GM23338 (cell line): ENCODE measurements at regions not wholly inside any gene's neighbourhood (a gene's known extent, or its start where the extent isn't known, plus 50 kb on each side); places are given as distances from the start of the nearest gene placed in this dataset.

Source experiments
- ATAC-seq: fragments of 200-7000 bp; cut with Tn5 transposase; 3 replicates; pipeline ENCODE4 v1.9.1; 2020
- DNase-seq: peaks from one replicate; pipeline ENCODE4 v3.0.0-alpha.2; 2015; ENCODE audit warnings: low spot score
- H2AFZ ChIP-seq: fragments of 200-600 bp; sonication (generic); 2 replicates; pipeline ENCODE4 v1.8.0; 2016; ENCODE audit warnings: antibody characterized with exemption, mild to moderate bottlenecking, moderate library complexity
- H3F3A ChIP-seq: fragments of 200-600 bp; sonication (generic); replicated peaks from 2 replicates; pipeline ENCODE4 v1.8.0; 2017; ENCODE audit warnings: antibody characterized with exemption, mixed run types, low read depth
- H3K27ac ChIP-seq: fragments of 200-600 bp; sonication (generic); 2 replicates; pipeline ENCODE4 v1.6.1; 2016; ENCODE audit warnings: low read depth
- H3K27me3 ChIP-seq: fragments of 200-600 bp; sonication (generic); 2 replicates; pipeline ENCODE4 v1.8.0; 2016; ENCODE audit warnings: mild to moderate bottlenecking, mixed run types, moderate library complexity; ENCODE audit not compliant: insufficient read depth
- H3K36me3 ChIP-seq: fragments of 200-600 bp; sonication (generic); 2 replicates; pipeline ENCODE4 v1.8.0; 2016; ENCODE audit warnings: mild to moderate bottlenecking; ENCODE audit not compliant: insufficient read depth
- H3K4me1 ChIP-seq: fragments of 200-600 bp; sonication (generic); 2 replicates; pipeline ENCODE4 v1.8.0; 2016; ENCODE audit warnings: mild to moderate bottlenecking, moderate library complexity; ENCODE audit not compliant: insufficient read depth
- H3K4me2 ChIP-seq: fragments of 200-600 bp; sonication (generic); 2 replicates; pipeline ENCODE4 v1.7.1; 2017; ENCODE audit warnings: mixed run types
- H3K4me3 ChIP-seq: fragments of 200-600 bp; sonication (generic); 2 replicates; pipeline ENCODE4 v1.6.1; 2016; ENCODE audit warnings: mixed run types
- H3K79me2 ChIP-seq: fragments of 200-600 bp; sonication (generic); replicated peaks from 2 replicates; pipeline ENCODE4 v1.8.0; 2017; ENCODE audit warnings: mild to moderate bottlenecking; ENCODE audit not compliant: insufficient read depth
- H3K9me2 ChIP-seq: fragments of 200-600 bp; sonication (generic); 2 replicates; pipeline ENCODE4 v1.8.0; 2017; ENCODE audit not compliant: insufficient read depth
- H4K20me1 ChIP-seq: fragments of 200-600 bp; sonication (generic); replicated peaks from 2 replicates; pipeline ENCODE4 v1.8.0; 2017; ENCODE audit warnings: mild to moderate bottlenecking; ENCODE audit not compliant: insufficient read depth
- H3K27ac Mint-ChIP-seq: 2 replicates; pipeline ENCODE4 v1.8.0; 2020; ENCODE audit warnings: inconsistent platforms, mild to moderate bottlenecking, moderate library complexity, mixed read lengths
- H3K27me3 Mint-ChIP-seq: 3 replicates; pipeline ENCODE4 v1.8.0; 2022; ENCODE audit warnings: low read depth, mild to moderate bottlenecking, moderate library complexity, mixed read lengths, inconsistent platforms; ENCODE audit not compliant: insufficient read depth, poor library complexity
- H3K36me3 Mint-ChIP-seq: 3 replicates; pipeline ENCODE4 v1.8.0; 2021; ENCODE audit warnings: low read depth, mild to moderate bottlenecking, inconsistent platforms, moderate library complexity, mixed read lengths
- H3K4me1 Mint-ChIP-seq: 3 replicates; pipeline ENCODE4 v1.8.0; 2020; ENCODE audit warnings: mild to moderate bottlenecking, inconsistent platforms, mixed read lengths
- H3K4me3 Mint-ChIP-seq: 3 replicates; pipeline ENCODE4 v1.8.0; 2021; ENCODE audit warnings: moderate library complexity, mild to moderate bottlenecking, inconsistent platforms, mixed read lengths
- H3K9me3 Mint-ChIP-seq: 3 replicates; pipeline ENCODE4 v1.8.0; 2020; ENCODE audit warnings: moderate library complexity, mild to moderate bottlenecking, inconsistent platforms, mixed read lengths
- CREB1 ChIP-seq: fragments of 250-450 bp; sonication (Bioruptor Pico); IDR thresholded peaks from 2 replicates; pipeline ENCODE4 v1.5.0; 2020; ENCODE audit warnings: low read depth, mild to moderate bottlenecking, moderate library complexity
- CTCF ChIP-seq, 2 experiments: fragments of 200-600 bp in 1 of 2; sonication (generic) in 1 of 2; conservative IDR thresholded peaks; 2 replicates each; pipeline versions ENCODE4 v1.5.1 to v1.6.1; 2016 to 2017; ENCODE audit warnings: antibody characterized with exemption in 2 of 2, low read depth in 2 of 2, mild to moderate bottlenecking in 2 of 2, moderate library complexity in 1 of 2
- ETS1 ChIP-seq: IDR thresholded peaks from 2 replicates; pipeline ENCODE4 v1.6.1; 2016; ENCODE audit warnings: antibody characterized with exemption
- EZH2 ChIP-seq: fragments of 200-600 bp; sonication (generic); IDR thresholded peaks from one replicate; pipeline ENCODE4 v1.8.0; 2017; ENCODE audit warnings: antibody characterized with exemption, mild to moderate bottlenecking, low read depth; ENCODE audit not compliant: unreplicated experiment
- EZH2phosphoT487 ChIP-seq: fragments of 200-600 bp; sonication (generic); IDR thresholded peaks from one replicate; pipeline ENCODE4 v1.8.1; 2018; ENCODE audit warnings: antibody characterized with exemption; ENCODE audit not compliant: unreplicated experiment
- JUNB ChIP-seq: IDR thresholded peaks from one replicate; pipeline ENCODE4 v1.6.1; 2016; ENCODE audit warnings: antibody characterized with exemption; ENCODE audit not compliant: unreplicated experiment
- NANOG ChIP-seq: IDR thresholded peaks from 2 replicates; pipeline ENCODE4 v1.6.1; 2016; ENCODE audit warnings: antibody characterized with exemption, borderline replicate concordance
- POLR2AphosphoS5 ChIP-seq: IDR thresholded peaks from 2 replicates; pipeline ENCODE4 v1.6.1; 2016; ENCODE audit warnings: antibody characterized with exemption, low read depth
- STAT1 ChIP-seq: IDR thresholded peaks from one replicate; pipeline ENCODE4 v1.6.1; 2016; ENCODE audit warnings: antibody characterized with exemption; ENCODE audit not compliant: unreplicated experiment
- ZNF114 ChIP-seq: fragments of 250-450 bp; sonication (Bioruptor Pico); IDR thresholded peaks from 2 replicates; pipeline ENCODE4 v1.5.0; 2020; ENCODE audit warnings: mild to moderate bottlenecking, moderate library complexity
- ZNF331 ChIP-seq: fragments of 250-450 bp; sonication (Bioruptor Pico); IDR thresholded peaks from 2 replicates; pipeline ENCODE4 v1.5.0; 2020; ENCODE audit warnings: low read depth, mild to moderate bottlenecking, moderate library complexity
- TF ChIP-seq, protein P1 (sequence below): fragments of 250-450 bp; sonication (Bioruptor Pico); IDR thresholded peaks from 2 replicates; pipeline ENCODE4 v1.5.0; 2020; ENCODE audit warnings: mild to moderate bottlenecking, moderate library complexity

- Mint-ChIP-seq H3K4me1 (no peaks in the 10 kb centered on the region), H3K27me3 (no peaks in the 10 kb centered on the region), H3K9me3 (peaks cover 69% of the 10 kb centered on the region), H3K36me3 (peaks cover 5% of the 10 kb centered on the region; the same call in 1 of the 3 replicates), H3K27ac (no peak overlapping the region), H3K4me3 (no peak overlapping the region)
- Histone ChIP-seq H4K20me1 (no peaks in the 10 kb centered on the region), H3K9me2 (no peaks in the 10 kb centered on the region), H3K27me3 (no peaks in the 10 kb centered on the region), H3K36me3 (no peaks in the 10 kb centered on the region), H3K79me2 (no peaks in the 10 kb centered on the region), H3K4me1 (no peaks in the 10 kb centered on the region), H3K27ac (no peak overlapping the region), H2AFZ (no peak overlapping the region), H3K4me2 (no peak overlapping the region), H3F3A (no peaks in the 10 kb centered on the region), H3K4me3 (no peak overlapping the region)
- no peak for TF ChIP-seq EZH2
- ATAC-seq (no peak), DNase-seq (no peak)
These were observed 373.6 kb downstream of the DCDC2C start for GRCh38 chr2:4077017-4077416.

DNA sequence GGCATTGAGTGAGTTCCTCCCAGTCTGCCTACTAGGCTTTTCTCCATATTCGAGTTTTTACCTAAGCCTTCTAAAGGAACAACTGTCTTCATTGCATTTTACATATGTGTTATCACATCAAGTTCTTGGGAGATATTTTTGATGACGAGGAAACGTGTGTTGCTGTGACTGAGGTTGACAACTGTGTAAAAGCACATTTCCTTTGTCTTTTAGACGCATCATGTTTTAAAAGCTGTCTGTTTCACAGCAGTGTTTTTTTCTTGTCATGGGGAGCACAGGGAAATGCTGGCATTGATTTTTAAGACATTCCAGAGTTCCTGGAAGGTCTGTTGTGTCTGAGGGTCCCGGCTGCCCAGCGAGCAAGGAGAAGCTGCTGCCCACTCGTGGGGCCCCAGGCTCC lies 381.8 kb downstream of the DCDC2C start:
- Histone ChIP-seq H3K4me3 (no peak overlapping the region), H3K27me3 (no peaks in the 10 kb centered on the region), H4K20me1 (no peaks in the 10 kb centered on the region), H3K9me2 (no peaks in the 10 kb centered on the region), H3F3A (no peaks in the 10 kb centered on the region), H3K79me2 (no peaks in the 10 kb centered on the region), H3K4me2 (no peak overlapping the region), H3K27ac (no peak overlapping the region), H3K4me1 (no peaks in the 10 kb centered on the region), H2AFZ (no peak overlapping the region), H3K36me3 (no peaks in the 10 kb centered on the region)
- DNase-seq, result no peak
- Mint-ChIP-seq H3K9me3 (peaks cover 83% of the 10 kb centered on the region), H3K27me3 (no peaks in the 10 kb centered on the region), H3K4me1 (peaks cover 2% of the 10 kb centered on the region; the same call in 2 of the 3 replicates), H3K27ac (no peak overlapping the region), H3K4me3 (no peak overlapping the region), H3K36me3 (peaks cover 12% of the 10 kb centered on the region)
- no peak for ATAC-seq
- TF ChIP-seq STAT1, result no peak
- no peak for TF ChIP-seq NANOG
- TF ChIP-seq, protein P1, sequence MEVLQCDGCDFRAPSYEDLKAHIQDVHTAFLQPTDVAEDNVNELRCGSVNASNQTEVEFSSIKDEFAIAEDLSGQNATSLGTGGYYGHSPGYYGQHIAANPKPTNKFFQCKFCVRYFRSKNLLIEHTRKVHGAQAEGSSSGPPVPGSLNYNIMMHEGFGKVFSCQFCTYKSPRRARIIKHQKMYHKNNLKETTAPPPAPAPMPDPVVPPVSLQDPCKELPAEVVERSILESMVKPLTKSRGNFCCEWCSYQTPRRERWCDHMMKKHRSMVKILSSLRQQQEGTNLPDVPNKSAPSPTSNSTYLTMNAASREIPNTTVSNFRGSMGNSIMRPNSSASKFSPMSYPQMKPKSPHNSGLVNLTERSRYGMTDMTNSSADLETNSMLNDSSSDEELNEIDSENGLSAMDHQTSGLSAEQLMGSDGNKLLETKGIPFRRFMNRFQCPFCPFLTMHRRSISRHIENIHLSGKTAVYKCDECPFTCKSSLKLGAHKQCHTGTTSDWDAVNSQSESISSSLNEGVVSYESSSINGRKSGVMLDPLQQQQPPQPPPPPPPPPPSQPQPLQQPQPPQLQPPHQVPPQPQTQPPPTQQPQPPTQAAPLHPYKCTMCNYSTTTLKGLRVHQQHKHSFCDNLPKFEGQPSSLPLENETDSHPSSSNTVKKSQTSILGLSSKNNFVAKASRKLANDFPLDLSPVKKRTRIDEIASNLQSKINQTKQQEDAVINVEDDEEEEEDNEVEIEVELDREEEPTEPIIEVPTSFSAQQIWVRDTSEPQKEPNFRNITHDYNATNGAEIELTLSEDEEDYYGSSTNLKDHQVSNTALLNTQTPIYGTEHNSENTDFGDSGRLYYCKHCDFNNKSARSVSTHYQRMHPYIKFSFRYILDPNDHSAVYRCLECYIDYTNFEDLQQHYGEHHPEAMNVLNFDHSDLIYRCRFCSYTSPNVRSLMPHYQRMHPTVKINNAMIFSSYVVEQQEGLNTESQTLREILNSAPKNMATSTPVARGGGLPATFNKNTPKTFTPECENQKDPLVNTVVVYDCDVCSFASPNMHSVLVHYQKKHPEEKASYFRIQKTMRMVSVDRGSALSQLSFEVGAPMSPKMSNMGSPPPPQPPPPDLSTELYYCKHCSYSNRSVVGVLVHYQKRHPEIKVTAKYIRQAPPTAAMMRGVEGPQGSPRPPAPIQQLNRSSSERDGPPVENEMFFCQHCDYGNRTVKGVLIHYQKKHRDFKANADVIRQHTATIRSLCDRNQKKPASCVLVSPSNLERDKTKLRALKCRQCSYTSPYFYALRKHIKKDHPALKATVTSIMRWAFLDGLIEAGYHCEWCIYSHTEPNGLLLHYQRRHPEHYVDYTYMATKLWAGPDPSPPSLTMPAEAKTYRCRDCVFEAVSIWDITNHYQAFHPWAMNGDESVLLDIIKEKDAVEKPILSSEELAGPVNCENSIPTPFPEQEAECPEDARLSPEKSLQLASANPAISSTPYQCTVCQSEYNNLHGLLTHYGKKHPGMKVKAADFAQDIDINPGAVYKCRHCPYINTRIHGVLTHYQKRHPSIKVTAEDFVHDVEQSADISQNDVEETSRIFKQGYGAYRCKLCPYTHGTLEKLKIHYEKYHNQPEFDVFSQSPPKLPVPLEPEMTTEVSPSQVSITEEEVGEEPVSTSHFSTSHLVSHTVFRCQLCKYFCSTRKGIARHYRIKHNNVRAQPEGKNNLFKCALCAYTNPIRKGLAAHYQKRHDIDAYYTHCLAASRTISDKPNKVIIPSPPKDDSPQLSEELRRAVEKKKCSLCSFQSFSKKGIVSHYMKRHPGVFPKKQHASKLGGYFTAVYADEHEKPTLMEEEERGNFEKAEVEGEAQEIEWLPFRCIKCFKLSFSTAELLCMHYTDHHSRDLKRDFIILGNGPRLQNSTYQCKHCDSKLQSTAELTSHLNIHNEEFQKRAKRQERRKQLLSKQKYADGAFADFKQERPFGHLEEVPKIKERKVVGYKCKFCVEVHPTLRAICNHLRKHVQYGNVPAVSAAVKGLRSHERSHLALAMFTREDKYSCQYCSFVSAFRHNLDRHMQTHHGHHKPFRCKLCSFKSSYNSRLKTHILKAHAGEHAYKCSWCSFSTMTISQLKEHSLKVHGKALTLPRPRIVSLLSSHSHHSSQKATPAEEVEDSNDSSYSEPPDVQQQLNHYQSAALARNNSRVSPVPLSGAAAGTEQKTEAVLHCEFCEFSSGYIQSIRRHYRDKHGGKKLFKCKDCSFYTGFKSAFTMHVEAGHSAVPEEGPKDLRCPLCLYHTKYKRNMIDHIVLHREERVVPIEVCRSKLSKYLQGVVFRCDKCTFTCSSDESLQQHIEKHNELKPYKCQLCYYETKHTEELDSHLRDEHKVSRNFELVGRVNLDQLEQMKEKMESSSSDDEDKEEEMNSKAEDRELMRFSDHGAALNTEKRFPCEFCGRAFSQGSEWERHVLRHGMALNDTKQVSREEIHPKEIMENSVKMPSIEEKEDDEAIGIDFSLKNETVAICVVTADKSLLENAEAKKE, result no peak
- no peak for TF ChIP-seq CREB1
- TF ChIP-seq JUNB, result no peak
- TF ChIP-seq ZNF331 (CRISPR knock-in tag), result no peak
- no peak for TF ChIP-seq EZH2phosphoT487
- TF ChIP-seq CTCF (conservative IDR thresholded peaks at IDR 0.05; ENCODE audit: low read depth in 2 of 2), result no peak
- no peak for TF ChIP-seq ETS1
- no peak for TF ChIP-seq POLR2AphosphoS5
- TF ChIP-seq ZNF114, result no peak
- no peak for TF ChIP-seq EZH2
